ENCODE measurements at regions not wholly inside any gene's neighbourhood (a gene's known extent, or its start where the extent isn't known, plus 50 kb on each side); places are given as distances from the start of the nearest gene placed in this dataset.

DNA sequence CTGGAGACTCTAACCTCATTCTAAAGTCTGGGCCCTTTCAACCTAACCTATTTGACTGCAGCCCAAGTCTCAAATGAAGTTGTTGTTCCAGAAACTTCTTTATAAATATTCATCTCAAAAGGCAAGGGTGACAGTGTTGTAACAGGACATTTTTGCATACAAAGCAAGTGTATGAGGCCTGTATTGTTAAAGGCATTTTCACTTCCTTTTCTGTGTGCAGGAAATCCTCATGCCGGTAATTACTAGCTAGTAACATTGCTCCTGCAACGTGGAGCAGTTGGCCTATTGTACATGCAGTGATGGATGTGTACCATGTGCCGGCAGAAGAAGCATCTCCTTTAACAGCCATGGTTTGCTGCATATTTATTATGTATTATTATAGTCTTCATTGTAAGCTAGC is 156.5 kb upstream of the RMST start (continued):
- no peak for TF ChIP-seq TSHZ2 (CRISPR knock-in tag; IDR thresholded peaks at IDR 0.05)
- TF ChIP-seq ESRRG (CRISPR knock-in tag; IDR thresholded peaks at IDR 0.05): no peak
- no peak for TF ChIP-seq GLIS3 (CRISPR knock-in tag; IDR thresholded peaks at IDR 0.05)
- TF ChIP-seq ZNF565 (CRISPR knock-in tag; conservative IDR thresholded peaks at IDR 0.05; ENCODE audit: low read depth): no peak
- no peak for TF ChIP-seq TOX (CRISPR knock-in tag; IDR thresholded peaks at IDR 0.05; ENCODE audit: borderline replicate concordance)

- ATAC-seq: no peak
- TF ChIP-seq ZNF8 (CRISPR knock-in tag; IDR thresholded peaks at IDR 0.05) (no peak), ESRRG (CRISPR knock-in tag; IDR thresholded peaks at IDR 0.05) (no peak), ISL1 (CRISPR knock-in tag; IDR thresholded peaks at IDR 0.05) (no peak), PATZ1 (CRISPR knock-in tag; IDR thresholded peaks at IDR 0.05; ENCODE audit: borderline replicate concordance) (no peak), ZC3H10 (CRISPR knock-in tag; IDR thresholded peaks at IDR 0.05) (no peak), OSR1 (CRISPR knock-in tag; IDR thresholded peaks at IDR 0.05) (no peak), ZNF565 (CRISPR knock-in tag; conservative IDR thresholded peaks at IDR 0.05; ENCODE audit: low read depth) (no peak), GLIS3 (CRISPR knock-in tag; IDR thresholded peaks at IDR 0.05) (no peak), ARNTL (CRISPR knock-in tag; IDR thresholded peaks at IDR 0.05; ENCODE audit: borderline replicate concordance, low read depth) (no peak), TCF4 (CRISPR knock-in tag; IDR thresholded peaks at IDR 0.05; ENCODE audit: borderline replicate concordance) (no peak), PPARA (CRISPR knock-in tag; IDR thresholded peaks at IDR 0.05; ENCODE audit: borderline replicate concordance) (no peak)
- TF ChIP-seq, protein P1, sequence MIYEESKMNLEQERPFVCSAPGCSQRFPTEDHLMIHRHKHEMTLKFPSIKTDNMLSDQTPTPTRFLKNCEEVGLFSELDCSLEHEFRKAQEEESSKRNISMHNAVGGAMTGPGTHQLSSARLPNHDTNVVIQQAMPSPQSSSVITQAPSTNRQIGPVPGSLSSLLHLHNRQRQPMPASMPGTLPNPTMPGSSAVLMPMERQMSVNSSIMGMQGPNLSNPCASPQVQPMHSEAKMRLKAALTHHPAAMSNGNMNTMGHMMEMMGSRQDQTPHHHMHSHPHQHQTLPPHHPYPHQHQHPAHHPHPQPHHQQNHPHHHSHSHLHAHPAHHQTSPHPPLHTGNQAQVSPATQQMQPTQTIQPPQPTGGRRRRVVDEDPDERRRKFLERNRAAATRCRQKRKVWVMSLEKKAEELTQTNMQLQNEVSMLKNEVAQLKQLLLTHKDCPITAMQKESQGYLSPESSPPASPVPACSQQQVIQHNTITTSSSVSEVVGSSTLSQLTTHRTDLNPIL (CRISPR knock-in tag; IDR thresholded peaks at IDR 0.05; ENCODE audit: low read depth): no peak
These were observed 153.9 kb upstream of the RMST start for GRCh38 chr12:97308576-97309198.

- no peak for TF ChIP-seq OSR1 (CRISPR knock-in tag; IDR thresholded peaks at IDR 0.05)
- ATAC-seq: no peak
These were observed 152.7 kb upstream of the RMST start for GRCh38 chr12:97309921-97310320.

DNA sequence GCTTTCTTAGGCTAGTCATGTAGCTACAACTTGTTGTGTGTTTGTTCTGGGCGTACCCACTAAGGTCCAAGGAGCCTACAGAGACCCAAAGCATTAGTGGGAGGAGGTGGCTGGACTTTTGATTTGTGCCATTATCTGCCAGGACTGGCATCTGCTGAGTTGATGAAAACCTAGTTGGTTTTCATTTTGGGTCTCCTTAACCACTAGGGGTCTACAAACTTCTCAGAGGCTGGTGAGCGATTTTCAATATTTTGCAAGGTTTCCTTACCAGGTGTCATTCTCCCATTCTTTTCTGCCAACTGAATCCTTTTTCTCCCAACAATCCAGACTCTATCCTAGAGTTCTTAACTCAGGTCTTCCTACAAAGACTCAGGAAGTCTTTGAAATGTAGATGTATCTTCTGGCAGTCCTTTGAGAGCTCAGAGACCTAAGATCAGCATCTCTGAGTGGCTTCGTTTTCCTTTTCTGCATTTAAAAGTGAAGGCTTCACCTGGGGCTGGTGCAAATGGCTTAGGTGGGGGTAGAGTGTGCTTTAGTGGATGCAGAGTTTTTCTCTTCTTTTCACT is 150.0 kb upstream of the RMST start:
- ATAC-seq: no peak
- TF ChIP-seq RARB (CRISPR knock-in tag; IDR thresholded peaks at IDR 0.05) (no peak), ZFP3 (CRISPR knock-in tag; IDR thresholded peaks at IDR 0.05) (no peak), PPARA (CRISPR knock-in tag; IDR thresholded peaks at IDR 0.05; ENCODE audit: borderline replicate concordance) (no peak), SNAI2 (CRISPR knock-in tag; IDR thresholded peaks at IDR 0.05) (no peak), TSHZ2 (CRISPR knock-in tag; IDR thresholded peaks at IDR 0.05) (no peak), ESRRG (CRISPR knock-in tag; IDR thresholded peaks at IDR 0.05) (no peak), ISL1 (CRISPR knock-in tag; IDR thresholded peaks at IDR 0.05) (no peak), PATZ1 (CRISPR knock-in tag; IDR thresholded peaks at IDR 0.05; ENCODE audit: borderline replicate concordance) (no peak), GLIS3 (CRISPR knock-in tag; IDR thresholded peaks at IDR 0.05) (no peak), ZFP30 (CRISPR knock-in tag; IDR thresholded peaks at IDR 0.05) (no peak), OSR1 (CRISPR knock-in tag; IDR thresholded peaks at IDR 0.05) (no peak), ZC3H10 (CRISPR knock-in tag; IDR thresholded peaks at IDR 0.05) (no peak), ZNF8 (CRISPR knock-in tag; IDR thresholded peaks at IDR 0.05) (no peak), CSDC2 (CRISPR knock-in tag; IDR thresholded peaks at IDR 0.05) (no peak), BACH2 (CRISPR knock-in tag; IDR thresholded peaks at IDR 0.05; ENCODE audit: borderline replicate concordance) (no peak)
- TF ChIP-seq, protein P2, sequence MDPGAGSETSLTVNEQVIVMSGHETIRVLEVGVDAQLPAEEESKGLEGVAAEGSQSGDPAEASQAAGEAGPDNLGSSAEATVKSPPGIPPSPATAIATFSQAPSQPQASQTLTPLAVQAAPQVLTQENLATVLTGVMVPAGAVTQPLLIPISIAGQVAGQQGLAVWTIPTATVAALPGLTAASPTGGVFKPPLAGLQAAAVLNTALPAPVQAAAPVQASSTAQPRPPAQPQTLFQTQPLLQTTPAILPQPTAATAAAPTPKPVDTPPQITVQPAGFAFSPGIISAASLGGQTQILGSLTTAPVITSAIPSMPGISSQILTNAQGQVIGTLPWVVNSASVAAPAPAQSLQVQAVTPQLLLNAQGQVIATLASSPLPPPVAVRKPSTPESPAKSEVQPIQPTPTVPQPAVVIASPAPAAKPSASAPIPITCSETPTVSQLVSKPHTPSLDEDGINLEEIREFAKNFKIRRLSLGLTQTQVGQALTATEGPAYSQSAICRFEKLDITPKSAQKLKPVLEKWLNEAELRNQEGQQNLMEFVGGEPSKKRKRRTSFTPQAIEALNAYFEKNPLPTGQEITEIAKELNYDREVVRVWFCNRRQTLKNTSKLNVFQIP (CRISPR knock-in tag; IDR thresholded peaks at IDR 0.05; ENCODE audit: borderline replicate concordance, low read depth): no peak

Measured in SK-N-SH treated with all-trans-retinoic acid at 6 μM for 48 hours (cell line).